OCI-LY7 (cell line): ENCODE measurements at regions not wholly inside any gene's neighbourhood (a gene's known extent, or its start where the extent isn't known, plus 50 kb on each side); places are given as distances from the start of the nearest gene placed in this dataset.

ENCODE experiments used
- BruUV-seq: library from RNA; stranded (reverse); fragments of 400-500 nt; replicated peaks from 2 replicates; lab custom pipeline; 2021; lab: Mats Ljungman, UMichigan
- CTCF ChIA-PET: fragments of 300-600 bp; sonication (Branson Sonifier 250); formaldehyde crosslinking; loops from one replicate; lab custom pipeline; 2022; ENCODE audit warnings: antibody characterized with exemption; ENCODE audit not compliant: unreplicated experiment; lab: Charles Lee
- POLR2A ChIA-PET: fragments of 300-600 bp; sonication (Branson Sonifier 250); formaldehyde crosslinking; loops from one replicate; lab custom pipeline; 2022; ENCODE audit warnings: antibody characterized with exemption; lab: Charles Lee
- DNase-seq: peaks from one replicate; pipeline ENCODE4 v3.0.0-alpha.2; 2015; ENCODE audit warnings: low spot score
- H2AFZ ChIP-seq: fragments of 200-600 bp; sonication (generic), shearing (Covaris generic); 2 replicates; pipeline ENCODE4 v1.6.1; 2014; ENCODE audit warnings: mild to moderate bottlenecking, antibody characterized with exemption, low read length, moderate library complexity
- H3K27ac ChIP-seq: fragments of 200-600 bp; sonication (generic); 2 replicates; pipeline ENCODE4 v1.5.1; 2014; ENCODE audit warnings: mixed run types, low read depth, mild to moderate bottlenecking, moderate library complexity, low read length, inconsistent platforms; ENCODE audit not compliant: poor library complexity, severe bottlenecking
- H3K36me3 ChIP-seq: fragments of 200-600 bp; sonication (generic); 2 replicates; pipeline ENCODE4 v1.6.1; 2014; ENCODE audit warnings: mild to moderate bottlenecking, antibody characterized with exemption, low read length, moderate library complexity, mixed read lengths; ENCODE audit not compliant: insufficient read depth
- H3K4me1 ChIP-seq: fragments of 200-600 bp; sonication (generic); 2 replicates; pipeline ENCODE4 v1.5.1; 2014; ENCODE audit warnings: mild to moderate bottlenecking, low read length; ENCODE audit not compliant: insufficient read depth, poor library complexity, severe bottlenecking
- H3K4me2 ChIP-seq: fragments of 200-600 bp; sonication (generic); 2 replicates; pipeline ENCODE4 v1.6.1; 2014; ENCODE audit warnings: mild to moderate bottlenecking, low read length
- H3K4me3 ChIP-seq: fragments of 200-600 bp; sonication (generic); 2 replicates; pipeline ENCODE4 v1.5.1; 2014; ENCODE audit warnings: mild to moderate bottlenecking, low read depth, low read length; ENCODE audit not compliant: poor library complexity, severe bottlenecking
- H3K79me2 ChIP-seq: fragments of 200-600 bp; sonication (generic); 2 replicates; pipeline ENCODE4 v1.6.1; 2016; ENCODE audit warnings: low read depth, mild to moderate bottlenecking, low read length, moderate library complexity, mixed read lengths; ENCODE audit not compliant: insufficient read depth
- H3K9me2 ChIP-seq: fragments of 200-600 bp; sonication (generic); 2 replicates; pipeline ENCODE4 v1.6.1; 2016; ENCODE audit warnings: mild to moderate bottlenecking, low read length, mixed read lengths; ENCODE audit not compliant: insufficient read depth
- H3K9me3 ChIP-seq: fragments of 200-600 bp; sonication (generic); 2 replicates; pipeline ENCODE4 v1.6.1; 2014; ENCODE audit warnings: mild to moderate bottlenecking, mixed run types, low read length, mixed read lengths
- H4K20me1 ChIP-seq: fragments of 200-600 bp; sonication (generic); 2 replicates; pipeline ENCODE4 v1.6.1; 2014; ENCODE audit warnings: mild to moderate bottlenecking, antibody characterized with exemption, low read length, moderate library complexity, mixed read lengths; ENCODE audit not compliant: insufficient read depth
- EZH2phosphoT487 ChIP-seq: fragments of 200-600 bp; sonication (generic); IDR thresholded peaks from 2 replicates; pipeline ENCODE4 v1.6.1; 2018; ENCODE audit warnings: low read depth, borderline replicate concordance, mild to moderate bottlenecking, mixed run types, antibody characterized with exemption, low read length, moderate library complexity, mixed read lengths
- intact Hi-C: fragments of 100-400 bp; cut with micrococcal nuclease; formaldehyde crosslinking; loops from one replicate; pipeline ENCODE4 v1.10.0; 2022; ENCODE audit not compliant: unreplicated experiment
- TF ChIP-seq, protein P1 (sequence below): fragments of 200-600 bp; sonication (generic); conservative IDR thresholded peaks from 2 replicates; pipeline ENCODE4 v1.5.1; 2014; ENCODE audit warnings: mild to moderate bottlenecking, antibody characterized with exemption, low read length, moderate library complexity, mixed read lengths

- H3K9me3 ChIP-seq: no peaks in the 10 kb centered on the region
- H2AFZ ChIP-seq: no peak overlapping the region
- TF ChIP-seq, protein P1, sequence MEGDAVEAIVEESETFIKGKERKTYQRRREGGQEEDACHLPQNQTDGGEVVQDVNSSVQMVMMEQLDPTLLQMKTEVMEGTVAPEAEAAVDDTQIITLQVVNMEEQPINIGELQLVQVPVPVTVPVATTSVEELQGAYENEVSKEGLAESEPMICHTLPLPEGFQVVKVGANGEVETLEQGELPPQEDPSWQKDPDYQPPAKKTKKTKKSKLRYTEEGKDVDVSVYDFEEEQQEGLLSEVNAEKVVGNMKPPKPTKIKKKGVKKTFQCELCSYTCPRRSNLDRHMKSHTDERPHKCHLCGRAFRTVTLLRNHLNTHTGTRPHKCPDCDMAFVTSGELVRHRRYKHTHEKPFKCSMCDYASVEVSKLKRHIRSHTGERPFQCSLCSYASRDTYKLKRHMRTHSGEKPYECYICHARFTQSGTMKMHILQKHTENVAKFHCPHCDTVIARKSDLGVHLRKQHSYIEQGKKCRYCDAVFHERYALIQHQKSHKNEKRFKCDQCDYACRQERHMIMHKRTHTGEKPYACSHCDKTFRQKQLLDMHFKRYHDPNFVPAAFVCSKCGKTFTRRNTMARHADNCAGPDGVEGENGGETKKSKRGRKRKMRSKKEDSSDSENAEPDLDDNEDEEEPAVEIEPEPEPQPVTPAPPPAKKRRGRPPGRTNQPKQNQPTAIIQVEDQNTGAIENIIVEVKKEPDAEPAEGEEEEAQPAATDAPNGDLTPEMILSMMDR: no peak
- TF ChIP-seq EZH2phosphoT487: no peak
- H3K79me2 ChIP-seq: no peaks in the 10 kb centered on the region
- intact Hi-C loops: no loop called here
- H3K36me3 ChIP-seq: no peaks in the 10 kb centered on the region
- no peaks in the 10 kb centered on the region for H3K9me2 ChIP-seq
- H3K4me3 ChIP-seq: no peak overlapping the region
- BruUV-seq: no TSS peak
- POLR2A ChIA-PET: no interaction called here
- DNase-seq: no peak
- H3K4me2 ChIP-seq: no peak overlapping the region
- no peak overlapping the region for H3K27ac ChIP-seq
- no peaks in the 10 kb centered on the region for H4K20me1 ChIP-seq
- no peaks in the 10 kb centered on the region for H3K4me1 ChIP-seq
- CTCF ChIA-PET: no interaction called here
Observed at GRCh38 chr18:29811519-29811918, 1231.0 kb downstream of the DSC3 start.

- ChIA-PET POLR2A (no interaction called here), CTCF (no interaction called here)
- intact Hi-C loops: no loop called here
- no peak for TF ChIP-seq EZH2phosphoT487
- TF ChIP-seq, protein P1: no peak
- DNase-seq: no peak
- no peaks in the 10 kb centered on the region for H3K36me3 ChIP-seq
- no TSS peak for BruUV-seq
- H3K27ac ChIP-seq: no peak overlapping the region
- no peaks in the 10 kb centered on the region for H3K79me2 ChIP-seq
- H2AFZ ChIP-seq: no peak overlapping the region
- H3K9me3 ChIP-seq: no peaks in the 10 kb centered on the region
- H3K9me2 ChIP-seq: no peaks in the 10 kb centered on the region
- no peak overlapping the region for H3K4me2 ChIP-seq
- H3K4me3 ChIP-seq: no peak overlapping the region
- H4K20me1 ChIP-seq: no peaks in the 10 kb centered on the region
- no peaks in the 10 kb centered on the region for H3K4me1 ChIP-seq
Observed at GRCh38 chr18:29780816-29781215, 1261.7 kb downstream of the DSC3 start.

GRCh38 chr18:29779096-29779495, 1263.4 kb downstream of the DSC3 start:
- no peaks in the 10 kb centered on the region for H3K79me2 ChIP-seq
- BruUV-seq: no TSS peak
- POLR2A ChIA-PET: no interaction called here

More at GRCh38 chr18:29779096-29779495, 1263.4 kb downstream of the DSC3 start:
- no peak for DNase-seq
- Histone ChIP-seq H2AFZ (no peak overlapping the region), H3K4me2 (no peak overlapping the region), H3K27ac (no peak overlapping the region), H3K4me1 (no peaks in the 10 kb centered on the region), H3K36me3 (no peaks in the 10 kb centered on the region), H3K4me3 (no peak overlapping the region), H3K9me2 (no peaks in the 10 kb centered on the region), H4K20me1 (no peaks in the 10 kb centered on the region), H3K9me3 (no peaks in the 10 kb centered on the region)
- CTCF ChIA-PET: no interaction called here
- TF ChIP-seq EZH2phosphoT487: no peak
- TF ChIP-seq, protein P1: no peak
- intact Hi-C loops: no loop called here
